ENCODE measurements at regions not wholly inside any gene's neighbourhood (a gene's known extent, or its start where the extent isn't known, plus 50 kb on each side); places are given as distances from the start of the nearest gene placed in this dataset.

DNA sequence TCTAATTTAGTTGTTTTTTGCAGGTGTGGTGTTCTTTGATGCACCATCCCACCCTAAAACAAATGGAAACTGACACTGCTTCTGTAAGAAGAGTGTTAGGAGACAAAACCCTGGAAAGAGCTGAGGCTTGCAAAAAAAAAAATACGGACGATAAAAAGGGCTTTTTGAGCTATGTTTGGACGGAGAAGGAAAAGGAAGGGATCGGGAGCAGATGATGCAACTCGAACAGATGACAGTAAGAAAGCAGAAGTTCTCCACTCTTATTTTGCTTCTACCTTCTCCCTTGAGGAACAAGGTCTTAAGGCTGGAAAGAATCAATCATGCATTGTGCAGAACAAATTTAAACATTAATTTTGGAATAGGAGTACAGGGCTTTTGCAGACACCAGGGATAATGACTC lies 136.7 kb downstream of the MAF start:
- Mint-ChIP-seq H3K27me3 (ENCODE audit: low read depth) (no peaks in the 10 kb centered on the region), H3K9me3 (no peaks in the 10 kb centered on the region; the same call in 1 of the 2 replicates), H3K27ac (no peak overlapping the region), H3K4me3 (no peak overlapping the region), H3K36me3 (no peaks in the 10 kb centered on the region), H3K4me1 (no peaks in the 10 kb centered on the region)
- ATAC-seq (no peak), DNase-seq (ENCODE audit: low spot score) (no peak)
- TF ChIP-seq FOXJ3 (CRISPR knock-in tag; IDR thresholded peaks at IDR 0.05; ENCODE audit: borderline replicate concordance) = no peak
- TF ChIP-seq ELF4 (CRISPR knock-in tag; IDR thresholded peaks at IDR 0.05; ENCODE audit: low read depth) = no peak
- TF ChIP-seq, protein P1, sequence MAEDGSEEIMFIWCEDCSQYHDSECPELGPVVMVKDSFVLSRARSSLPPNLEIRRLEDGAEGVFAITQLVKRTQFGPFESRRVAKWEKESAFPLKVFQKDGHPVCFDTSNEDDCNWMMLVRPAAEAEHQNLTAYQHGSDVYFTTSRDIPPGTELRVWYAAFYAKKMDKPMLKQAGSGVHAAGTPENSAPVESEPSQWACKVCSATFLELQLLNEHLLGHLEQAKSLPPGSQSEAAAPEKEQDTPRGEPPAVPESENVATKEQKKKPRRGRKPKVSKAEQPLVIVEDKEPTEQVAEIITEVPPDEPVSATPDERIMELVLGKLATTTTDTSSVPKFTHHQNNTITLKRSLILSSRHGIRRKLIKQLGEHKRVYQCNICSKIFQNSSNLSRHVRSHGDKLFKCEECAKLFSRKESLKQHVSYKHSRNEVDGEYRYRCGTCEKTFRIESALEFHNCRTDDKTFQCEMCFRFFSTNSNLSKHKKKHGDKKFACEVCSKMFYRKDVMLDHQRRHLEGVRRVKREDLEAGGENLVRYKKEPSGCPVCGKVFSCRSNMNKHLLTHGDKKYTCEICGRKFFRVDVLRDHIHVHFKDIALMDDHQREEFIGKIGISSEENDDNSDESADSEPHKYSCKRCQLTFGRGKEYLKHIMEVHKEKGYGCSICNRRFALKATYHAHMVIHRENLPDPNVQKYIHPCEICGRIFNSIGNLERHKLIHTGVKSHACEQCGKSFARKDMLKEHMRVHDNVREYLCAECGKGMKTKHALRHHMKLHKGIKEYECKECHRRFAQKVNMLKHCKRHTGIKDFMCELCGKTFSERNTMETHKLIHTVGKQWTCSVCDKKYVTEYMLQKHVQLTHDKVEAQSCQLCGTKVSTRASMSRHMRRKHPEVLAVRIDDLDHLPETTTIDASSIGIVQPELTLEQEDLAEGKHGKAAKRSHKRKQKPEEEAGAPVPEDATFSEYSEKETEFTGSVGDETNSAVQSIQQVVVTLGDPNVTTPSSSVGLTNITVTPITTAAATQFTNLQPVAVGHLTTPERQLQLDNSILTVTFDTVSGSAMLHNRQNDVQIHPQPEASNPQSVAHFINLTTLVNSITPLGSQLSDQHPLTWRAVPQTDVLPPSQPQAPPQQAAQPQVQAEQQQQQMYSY (CRISPR knock-in tag; IDR thresholded peaks at IDR 0.05) = no peak
- TF ChIP-seq ATF1 (CRISPR knock-in tag; IDR thresholded peaks at IDR 0.05) = no peak
- TF ChIP-seq MLX (CRISPR knock-in tag; IDR thresholded peaks at IDR 0.05) = no peak
- TF ChIP-seq, protein P2, sequence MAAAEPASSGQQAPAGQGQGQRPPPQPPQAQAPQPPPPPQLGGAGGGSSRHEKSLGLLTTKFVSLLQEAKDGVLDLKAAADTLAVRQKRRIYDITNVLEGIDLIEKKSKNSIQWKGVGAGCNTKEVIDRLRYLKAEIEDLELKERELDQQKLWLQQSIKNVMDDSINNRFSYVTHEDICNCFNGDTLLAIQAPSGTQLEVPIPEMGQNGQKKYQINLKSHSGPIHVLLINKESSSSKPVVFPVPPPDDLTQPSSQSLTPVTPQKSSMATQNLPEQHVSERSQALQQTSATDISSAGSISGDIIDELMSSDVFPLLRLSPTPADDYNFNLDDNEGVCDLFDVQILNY (CRISPR knock-in tag; IDR thresholded peaks at IDR 0.05) = no peak
- no peak for TF ChIP-seq HMGA2 (CRISPR knock-in tag; IDR thresholded peaks at IDR 0.05)
- TF ChIP-seq, protein P3, sequence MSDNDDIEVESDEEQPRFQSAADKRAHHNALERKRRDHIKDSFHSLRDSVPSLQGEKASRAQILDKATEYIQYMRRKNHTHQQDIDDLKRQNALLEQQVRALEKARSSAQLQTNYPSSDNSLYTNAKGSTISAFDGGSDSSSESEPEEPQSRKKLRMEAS (CRISPR knock-in tag; IDR thresholded peaks at IDR 0.05) = no peak
- TF ChIP-seq ZNF416 (CRISPR knock-in tag; IDR thresholded peaks at IDR 0.05) = no peak
- no peak for TF ChIP-seq RORB (CRISPR knock-in tag; IDR thresholded peaks at IDR 0.05)
- TF ChIP-seq TEAD1 (CRISPR knock-in tag; IDR thresholded peaks at IDR 0.05) = no peak
- TF ChIP-seq ETV6 (CRISPR knock-in tag; IDR thresholded peaks at IDR 0.05) = no peak
- no peak for TF ChIP-seq ZNF396 (CRISPR knock-in tag; IDR thresholded peaks at IDR 0.05; ENCODE audit: borderline replicate concordance)
- TF ChIP-seq CDX4 (CRISPR knock-in tag; IDR thresholded peaks at IDR 0.05; ENCODE audit: borderline replicate concordance) = no peak
- TF ChIP-seq NFATC4 (CRISPR knock-in tag; IDR thresholded peaks at IDR 0.05) = no peak
- TF ChIP-seq, protein P4, sequence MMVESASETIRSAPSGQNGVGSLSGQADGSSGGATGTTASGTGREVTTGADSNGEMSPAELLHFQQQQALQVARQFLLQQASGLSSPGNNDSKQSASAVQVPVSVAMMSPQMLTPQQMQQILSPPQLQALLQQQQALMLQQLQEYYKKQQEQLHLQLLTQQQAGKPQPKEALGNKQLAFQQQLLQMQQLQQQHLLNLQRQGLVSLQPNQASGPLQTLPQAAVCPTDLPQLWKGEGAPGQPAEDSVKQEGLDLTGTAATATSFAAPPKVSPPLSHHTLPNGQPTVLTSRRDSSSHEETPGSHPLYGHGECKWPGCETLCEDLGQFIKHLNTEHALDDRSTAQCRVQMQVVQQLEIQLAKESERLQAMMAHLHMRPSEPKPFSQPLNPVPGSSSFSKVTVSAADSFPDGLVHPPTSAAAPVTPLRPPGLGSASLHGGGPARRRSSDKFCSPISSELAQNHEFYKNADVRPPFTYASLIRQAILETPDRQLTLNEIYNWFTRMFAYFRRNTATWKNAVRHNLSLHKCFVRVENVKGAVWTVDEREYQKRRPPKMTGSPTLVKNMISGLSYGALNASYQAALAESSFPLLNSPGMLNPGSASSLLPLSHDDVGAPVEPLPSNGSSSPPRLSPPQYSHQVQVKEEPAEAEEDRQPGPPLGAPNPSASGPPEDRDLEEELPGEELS (CRISPR knock-in tag; IDR thresholded peaks at IDR 0.05) = no peak
- TF ChIP-seq EMX1 (CRISPR knock-in tag; IDR thresholded peaks at IDR 0.05) = no peak
- TF ChIP-seq, protein P5, sequence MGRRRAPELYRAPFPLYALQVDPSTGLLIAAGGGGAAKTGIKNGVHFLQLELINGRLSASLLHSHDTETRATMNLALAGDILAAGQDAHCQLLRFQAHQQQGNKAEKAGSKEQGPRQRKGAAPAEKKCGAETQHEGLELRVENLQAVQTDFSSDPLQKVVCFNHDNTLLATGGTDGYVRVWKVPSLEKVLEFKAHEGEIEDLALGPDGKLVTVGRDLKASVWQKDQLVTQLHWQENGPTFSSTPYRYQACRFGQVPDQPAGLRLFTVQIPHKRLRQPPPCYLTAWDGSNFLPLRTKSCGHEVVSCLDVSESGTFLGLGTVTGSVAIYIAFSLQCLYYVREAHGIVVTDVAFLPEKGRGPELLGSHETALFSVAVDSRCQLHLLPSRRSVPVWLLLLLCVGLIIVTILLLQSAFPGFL (CRISPR knock-in tag; IDR thresholded peaks at IDR 0.05; ENCODE audit: borderline replicate concordance) = no peak
- no peak for TF ChIP-seq ZNF138 (CRISPR knock-in tag; conservative IDR thresholded peaks at IDR 0.05)
- no peak for TF ChIP-seq CTCF (IDR thresholded peaks at IDR 0.05)
- CTCF ChIA-PET = interaction anchor here (0.6 kb wide), 1 partner anchor 927 kb away, joined by 7 read pairs; no protein-coding TSS in a partner anchor
- POLR2A ChIA-PET = no interaction called here
